ENCODE measurements at regions not wholly inside any gene's neighbourhood (a gene's known extent, or its start where the extent isn't known, plus 50 kb on each side); places are given as distances from the start of the nearest gene placed in this dataset.

DNA sequence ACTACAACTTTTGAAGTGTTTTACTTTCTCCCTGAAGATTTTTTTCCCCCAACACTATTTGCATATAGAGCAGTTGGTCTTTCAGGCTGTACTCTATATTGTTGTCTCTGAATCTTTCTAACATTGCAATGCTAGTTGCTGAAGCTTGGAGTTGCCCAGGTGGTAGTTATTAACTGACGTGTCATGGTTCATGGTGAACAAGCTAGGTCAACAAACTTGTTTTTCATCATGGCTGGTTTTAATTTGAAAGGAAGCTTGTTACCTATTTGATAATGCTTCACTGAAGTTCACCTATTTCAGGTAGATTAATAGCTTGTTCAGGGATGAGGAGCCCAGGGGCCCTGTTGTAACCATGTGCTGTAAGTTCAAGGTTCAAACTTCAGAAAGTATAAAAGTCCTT is 158.8 kb upstream of the ZEB2 start:
- Histone ChIP-seq H3K9me3 (ENCODE audit: insufficient read depth, low read depth, low read length) (no peaks in the 10 kb centered on the region), H3K79me2 (ENCODE audit: insufficient read depth, low read length) (no peaks in the 10 kb centered on the region), H3K27me3 (ENCODE audit: insufficient read depth, low read length) (no peaks in the 10 kb centered on the region), H3K4me2 (ENCODE audit: low read length) (no peak overlapping the region), H3K9ac (ENCODE audit: low read length) (no peak overlapping the region), H3K27ac (ENCODE audit: low read depth, low read length) (no peak overlapping the region), H3K36me3 (ENCODE audit: insufficient read depth, low read length) (no peaks in the 10 kb centered on the region), H2AFZ (ENCODE audit: low read depth, low read length) (no peak overlapping the region), H3K4me3 (ENCODE audit: insufficient read depth, low read depth, low read length) (no peak overlapping the region), H3K4me1 (ENCODE audit: insufficient read depth, low read length) (no peaks in the 10 kb centered on the region), H4K20me1 (ENCODE audit: insufficient read depth, low read length) (no peaks in the 10 kb centered on the region)
- Mint-ChIP-seq H3K27me3 (ENCODE audit: low read depth, unreplicated experiment) (no peaks in the 10 kb centered on the region), H3K27ac (ENCODE audit: unreplicated experiment) (no peak overlapping the region), H3K4me1 (ENCODE audit: low read depth, unreplicated experiment) (no peaks in the 10 kb centered on the region), H3K36me3 (ENCODE audit: low read depth, unreplicated experiment) (no peaks in the 10 kb centered on the region), H3K9me3 (ENCODE audit: unreplicated experiment) (no peaks in the 10 kb centered on the region), H3K4me3 (ENCODE audit: unreplicated experiment) (no peak overlapping the region)
- FAIRE-seq (no peak), DNase-seq (ENCODE audit: low read depth) (no peak)
- TF ChIP-seq EZH2 (IDR thresholded peaks at IDR 0.05; ENCODE audit: insufficient read depth, low read length), result no peak
- TF ChIP-seq, protein P1, sequence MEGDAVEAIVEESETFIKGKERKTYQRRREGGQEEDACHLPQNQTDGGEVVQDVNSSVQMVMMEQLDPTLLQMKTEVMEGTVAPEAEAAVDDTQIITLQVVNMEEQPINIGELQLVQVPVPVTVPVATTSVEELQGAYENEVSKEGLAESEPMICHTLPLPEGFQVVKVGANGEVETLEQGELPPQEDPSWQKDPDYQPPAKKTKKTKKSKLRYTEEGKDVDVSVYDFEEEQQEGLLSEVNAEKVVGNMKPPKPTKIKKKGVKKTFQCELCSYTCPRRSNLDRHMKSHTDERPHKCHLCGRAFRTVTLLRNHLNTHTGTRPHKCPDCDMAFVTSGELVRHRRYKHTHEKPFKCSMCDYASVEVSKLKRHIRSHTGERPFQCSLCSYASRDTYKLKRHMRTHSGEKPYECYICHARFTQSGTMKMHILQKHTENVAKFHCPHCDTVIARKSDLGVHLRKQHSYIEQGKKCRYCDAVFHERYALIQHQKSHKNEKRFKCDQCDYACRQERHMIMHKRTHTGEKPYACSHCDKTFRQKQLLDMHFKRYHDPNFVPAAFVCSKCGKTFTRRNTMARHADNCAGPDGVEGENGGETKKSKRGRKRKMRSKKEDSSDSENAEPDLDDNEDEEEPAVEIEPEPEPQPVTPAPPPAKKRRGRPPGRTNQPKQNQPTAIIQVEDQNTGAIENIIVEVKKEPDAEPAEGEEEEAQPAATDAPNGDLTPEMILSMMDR (IDR thresholded peaks at IDR 0.05; ENCODE audit: insufficient read depth, low read depth, low read length), result no peak

DNA sequence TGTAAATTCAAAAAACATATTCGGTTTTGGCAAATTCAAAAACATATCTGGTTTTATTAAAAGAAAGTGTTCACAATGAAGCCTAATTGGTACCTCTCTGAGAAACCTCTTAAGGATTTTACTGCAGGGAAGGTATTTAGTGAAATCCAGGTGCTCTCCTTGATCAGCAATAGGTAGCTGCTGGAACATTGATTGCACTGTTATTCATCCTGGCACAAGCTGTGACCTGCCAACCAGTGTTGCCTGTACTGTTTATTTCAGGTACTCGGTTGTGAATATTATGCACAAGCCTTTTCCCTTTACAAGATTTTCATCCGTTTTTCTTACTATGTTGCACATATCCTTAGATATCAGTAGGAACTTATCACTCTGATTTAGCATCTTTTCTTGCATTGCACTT is 155.8 kb upstream of the ZEB2 start:
- H2AFZ ChIP-seq (ENCODE audit: low read depth, low read length), result no peak overlapping the region
- no peak overlapping the region for H3K9ac ChIP-seq (ENCODE audit: low read length)
- Mint-ChIP-seq H3K27ac (ENCODE audit: unreplicated experiment) (no peak overlapping the region), H3K9me3 (ENCODE audit: unreplicated experiment) (no peaks in the 10 kb centered on the region), H3K4me3 (ENCODE audit: unreplicated experiment) (no peak overlapping the region), H3K36me3 (ENCODE audit: low read depth, unreplicated experiment) (no peaks in the 10 kb centered on the region), H3K4me1 (ENCODE audit: low read depth, unreplicated experiment) (no peaks in the 10 kb centered on the region), H3K27me3 (ENCODE audit: low read depth, unreplicated experiment) (no peaks in the 10 kb centered on the region)
- H3K9me3 ChIP-seq (ENCODE audit: insufficient read depth, low read depth, low read length), result no peaks in the 10 kb centered on the region
- H4K20me1 ChIP-seq (ENCODE audit: insufficient read depth, low read length), result no peaks in the 10 kb centered on the region
- no peaks in the 10 kb centered on the region for H3K79me2 ChIP-seq (ENCODE audit: insufficient read depth, low read length)
- H3K4me1 ChIP-seq (ENCODE audit: insufficient read depth, low read length), result no peaks in the 10 kb centered on the region
- no peak for FAIRE-seq
- no peak overlapping the region for H3K27ac ChIP-seq (ENCODE audit: low read depth, low read length)
- no peak for DNase-seq (ENCODE audit: low read depth)
- no peaks in the 10 kb centered on the region for H3K27me3 ChIP-seq (ENCODE audit: insufficient read depth, low read length)
- TF ChIP-seq EZH2 (IDR thresholded peaks at IDR 0.05; ENCODE audit: insufficient read depth, low read length), result no peak
- TF ChIP-seq, protein P1 (IDR thresholded peaks at IDR 0.05; ENCODE audit: insufficient read depth, low read depth, low read length), result no peak
- H3K4me2 ChIP-seq (ENCODE audit: low read length), result no peak overlapping the region
- no peak overlapping the region for H3K4me3 ChIP-seq (ENCODE audit: insufficient read depth, low read depth, low read length)
- no peaks in the 10 kb centered on the region for H3K36me3 ChIP-seq (ENCODE audit: insufficient read depth, low read length)

DNA sequence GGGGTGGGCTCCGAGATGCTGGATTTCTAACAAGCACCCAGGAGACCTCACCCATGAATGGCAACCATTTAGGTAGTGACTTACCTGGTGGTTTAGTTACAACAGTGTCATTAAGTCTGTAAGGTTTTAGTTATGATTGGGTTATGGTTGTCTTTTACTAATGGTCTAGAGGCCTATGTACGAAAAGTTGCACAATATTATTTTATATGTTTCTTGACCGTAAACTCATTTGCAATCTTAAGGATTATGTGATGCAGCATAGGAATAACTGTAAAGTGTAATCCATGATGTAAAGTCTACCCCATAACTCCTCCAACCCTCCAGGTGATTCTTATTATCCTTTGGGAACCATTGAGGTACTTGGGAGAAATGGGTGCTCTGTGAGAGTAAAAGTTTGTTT is 155.4 kb upstream of the ZEB2 start:
- peak; percentile 23 for FAIRE-seq
- H3K27me3 Mint-ChIP-seq (ENCODE audit: low read depth, unreplicated experiment), result no peaks in the 10 kb centered on the region
- TF ChIP-seq EZH2 (IDR thresholded peaks at IDR 0.05; ENCODE audit: insufficient read depth, low read length), result no peak
- TF ChIP-seq, protein P1 (IDR thresholded peaks at IDR 0.05; ENCODE audit: insufficient read depth, low read depth, low read length), result no peak

More for the DNA sequence above, 155.4 kb upstream of the ZEB2 start:
- Histone ChIP-seq H3K27me3 (ENCODE audit: insufficient read depth, low read length) (no peaks in the 10 kb centered on the region), H4K20me1 (ENCODE audit: insufficient read depth, low read length) (no peaks in the 10 kb centered on the region), H3K36me3 (ENCODE audit: insufficient read depth, low read length) (no peaks in the 10 kb centered on the region), H3K9ac (ENCODE audit: low read length) (no peak overlapping the region), H3K4me1 (ENCODE audit: insufficient read depth, low read length) (no peaks in the 10 kb centered on the region), H3K9me3 (ENCODE audit: insufficient read depth, low read depth, low read length) (no peaks in the 10 kb centered on the region), H3K4me3 (ENCODE audit: insufficient read depth, low read depth, low read length) (no peak overlapping the region), H3K79me2 (ENCODE audit: insufficient read depth, low read length) (no peaks in the 10 kb centered on the region), H2AFZ (ENCODE audit: low read depth, low read length) (no peak overlapping the region), H3K4me2 (ENCODE audit: low read length) (no peak overlapping the region), H3K27ac (ENCODE audit: low read depth, low read length) (no peak overlapping the region)
- Mint-ChIP-seq H3K4me1 (ENCODE audit: low read depth, unreplicated experiment) (no peaks in the 10 kb centered on the region), H3K36me3 (ENCODE audit: low read depth, unreplicated experiment) (no peaks in the 10 kb centered on the region), H3K9me3 (ENCODE audit: unreplicated experiment) (no peaks in the 10 kb centered on the region), H3K4me3 (ENCODE audit: unreplicated experiment) (no peak overlapping the region), H3K27ac (ENCODE audit: unreplicated experiment) (no peak overlapping the region)
- DNase-seq (ENCODE audit: low read depth), result no peak

Measured in astrocyte (in vitro differentiated cells and primary cell).